Vagina (tissue), 2 donors: ENCODE measurements at regions not wholly inside any gene's neighbourhood (a gene's known extent, or its start where the extent isn't known, plus 50 kb on each side); places are given as distances from the start of the nearest gene placed in this dataset.

Source experiments
- CTCF ChIP-seq, 3 experiments: fragments of 450-650 bp in 2 of 3; fragments of 200-600 bp in 1 of 3; sonication (generic) in 1 of 3; IDR thresholded peaks; one replicate each; pipeline ENCODE4 v1.5.1; 2017 to 2019; ENCODE audit warnings: antibody characterized with exemption in 3 of 3, mild to moderate bottlenecking in 2 of 3, moderate library complexity in 2 of 3
- POLR2AphosphoS5 ChIP-seq, 2 donors: sonication (generic); formaldehyde crosslinking; IDR thresholded peaks; one replicate each; pipeline ENCODE4 v1.9.0; 2017; ENCODE audit warnings: antibody characterized with exemption in 2 of 2, mild to moderate bottlenecking in 2 of 2, low read depth in 1 of 2; ENCODE audit not compliant: insufficient read depth in 1 of 2

DNA sequence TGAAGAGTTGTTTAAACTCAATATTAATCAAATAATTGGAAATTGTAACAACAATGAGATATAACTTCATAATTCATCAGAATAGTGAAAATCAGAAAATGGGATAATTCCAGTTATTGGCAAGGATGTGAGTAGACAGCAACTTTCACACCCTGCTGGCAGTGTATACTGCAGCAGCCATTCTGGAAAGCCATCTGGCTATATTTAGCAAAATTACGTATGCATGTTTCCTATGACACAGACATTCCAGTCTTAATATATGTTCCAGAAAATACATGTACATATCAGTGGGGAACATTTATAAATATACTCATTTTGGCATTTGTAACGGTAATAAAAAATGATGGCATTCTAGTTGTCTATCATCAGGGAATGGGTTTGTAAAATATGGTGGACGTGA is 564.1 kb downstream of the GBE1 start:
- TF ChIP-seq POLR2AphosphoS5 (IDR thresholded peaks at IDR 0.05; ENCODE audit: insufficient read depth in 1 of 2, low read depth in 1 of 2) (no peak), CTCF (IDR thresholded peaks at IDR 0.05) (no peak)
